ENCODE measurements at regions not wholly inside any gene's neighbourhood (a gene's known extent, or its start where the extent isn't known, plus 50 kb on each side); places are given as distances from the start of the nearest gene placed in this dataset.

DNA sequence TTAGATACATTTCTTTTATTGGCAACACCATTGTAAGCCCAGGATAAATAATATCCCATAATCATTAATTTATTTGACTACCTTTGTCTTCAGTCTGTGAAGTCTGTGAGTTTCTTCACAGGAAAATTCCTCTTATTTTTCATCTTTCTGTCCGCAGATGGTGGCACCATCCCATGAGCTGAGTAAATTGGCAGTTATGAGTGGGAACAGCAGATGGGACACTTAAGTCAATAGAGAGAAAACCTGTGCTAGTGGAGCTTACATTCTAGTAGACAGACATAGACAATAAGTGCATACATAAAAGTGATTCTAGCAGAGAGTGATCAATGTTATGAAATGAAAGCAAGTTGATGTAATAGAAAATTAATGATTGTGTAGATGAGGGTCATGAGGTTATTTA, 638.2 kb upstream of the MIR17HG start:
- CTCF ChIA-PET, result no interaction called here
- H3K9me3 Mint-ChIP-seq, result peaks cover 7% of the 10 kb centered on the region
- no peaks in the 10 kb centered on the region for H3K36me3 Mint-ChIP-seq (ENCODE audit: low read depth)
- H3K4me3 Mint-ChIP-seq, result no peak overlapping the region
- intact Hi-C loops (cut with micrococcal nuclease), result no loop called here
- no peaks in the 10 kb centered on the region for H3K27me3 Mint-ChIP-seq
- no peak for ATAC-seq (ENCODE audit: low read depth)
- no peaks in the 10 kb centered on the region for H3K4me1 Mint-ChIP-seq
- no peak overlapping the region for H3K27ac Mint-ChIP-seq
- POLR2A ChIA-PET, result no interaction called here
- TF ChIP-seq, protein P1, sequence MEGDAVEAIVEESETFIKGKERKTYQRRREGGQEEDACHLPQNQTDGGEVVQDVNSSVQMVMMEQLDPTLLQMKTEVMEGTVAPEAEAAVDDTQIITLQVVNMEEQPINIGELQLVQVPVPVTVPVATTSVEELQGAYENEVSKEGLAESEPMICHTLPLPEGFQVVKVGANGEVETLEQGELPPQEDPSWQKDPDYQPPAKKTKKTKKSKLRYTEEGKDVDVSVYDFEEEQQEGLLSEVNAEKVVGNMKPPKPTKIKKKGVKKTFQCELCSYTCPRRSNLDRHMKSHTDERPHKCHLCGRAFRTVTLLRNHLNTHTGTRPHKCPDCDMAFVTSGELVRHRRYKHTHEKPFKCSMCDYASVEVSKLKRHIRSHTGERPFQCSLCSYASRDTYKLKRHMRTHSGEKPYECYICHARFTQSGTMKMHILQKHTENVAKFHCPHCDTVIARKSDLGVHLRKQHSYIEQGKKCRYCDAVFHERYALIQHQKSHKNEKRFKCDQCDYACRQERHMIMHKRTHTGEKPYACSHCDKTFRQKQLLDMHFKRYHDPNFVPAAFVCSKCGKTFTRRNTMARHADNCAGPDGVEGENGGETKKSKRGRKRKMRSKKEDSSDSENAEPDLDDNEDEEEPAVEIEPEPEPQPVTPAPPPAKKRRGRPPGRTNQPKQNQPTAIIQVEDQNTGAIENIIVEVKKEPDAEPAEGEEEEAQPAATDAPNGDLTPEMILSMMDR (IDR thresholded peaks at IDR 0.05), result no peak
- no peak for DNase-seq

DNA sequence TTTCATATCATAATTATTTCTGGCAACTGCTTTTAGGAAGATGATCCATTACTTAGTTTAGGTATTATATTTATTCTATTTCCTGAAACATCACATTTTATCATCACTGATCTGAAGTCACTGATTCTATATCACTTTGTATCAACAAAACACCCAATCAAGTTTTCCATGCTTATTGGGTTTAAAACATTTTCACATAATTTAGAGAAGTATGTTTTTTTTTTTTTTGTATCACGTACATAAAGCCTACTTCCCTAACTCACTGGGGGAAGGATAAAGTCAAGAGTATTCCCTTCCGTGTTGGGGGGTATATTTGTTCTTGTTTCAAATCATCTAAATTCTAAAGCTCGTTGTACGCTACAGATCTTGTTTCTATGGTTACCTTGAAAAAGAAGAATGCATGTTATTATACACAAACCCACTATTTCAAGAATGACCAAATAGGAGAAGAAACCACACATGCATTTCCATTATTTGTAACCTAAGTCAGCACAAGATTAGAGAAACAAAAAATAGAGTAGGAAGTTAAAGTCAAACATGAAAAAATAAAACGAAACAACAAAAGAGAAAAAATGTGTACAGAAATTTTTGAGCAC, 637.2 kb upstream of the MIR17HG start:
- DNase-seq (no peak), ATAC-seq (ENCODE audit: low read depth) (no peak)
- intact Hi-C loops (cut with micrococcal nuclease), result no loop called here
- CTCF ChIA-PET, result no interaction called here
- no peak overlapping the region for H3K27ac Mint-ChIP-seq
- POLR2A ChIA-PET, result no interaction called here
- no peaks in the 10 kb centered on the region for H3K4me1 Mint-ChIP-seq
- H3K36me3 Mint-ChIP-seq (ENCODE audit: low read depth), result no peaks in the 10 kb centered on the region
- no peaks in the 10 kb centered on the region for H3K27me3 Mint-ChIP-seq
- H3K9me3 Mint-ChIP-seq, result peaks cover 7% of the 10 kb centered on the region
- H3K4me3 Mint-ChIP-seq, result no peak overlapping the region
- TF ChIP-seq, protein P1 (IDR thresholded peaks at IDR 0.05), result no peak

DNA sequence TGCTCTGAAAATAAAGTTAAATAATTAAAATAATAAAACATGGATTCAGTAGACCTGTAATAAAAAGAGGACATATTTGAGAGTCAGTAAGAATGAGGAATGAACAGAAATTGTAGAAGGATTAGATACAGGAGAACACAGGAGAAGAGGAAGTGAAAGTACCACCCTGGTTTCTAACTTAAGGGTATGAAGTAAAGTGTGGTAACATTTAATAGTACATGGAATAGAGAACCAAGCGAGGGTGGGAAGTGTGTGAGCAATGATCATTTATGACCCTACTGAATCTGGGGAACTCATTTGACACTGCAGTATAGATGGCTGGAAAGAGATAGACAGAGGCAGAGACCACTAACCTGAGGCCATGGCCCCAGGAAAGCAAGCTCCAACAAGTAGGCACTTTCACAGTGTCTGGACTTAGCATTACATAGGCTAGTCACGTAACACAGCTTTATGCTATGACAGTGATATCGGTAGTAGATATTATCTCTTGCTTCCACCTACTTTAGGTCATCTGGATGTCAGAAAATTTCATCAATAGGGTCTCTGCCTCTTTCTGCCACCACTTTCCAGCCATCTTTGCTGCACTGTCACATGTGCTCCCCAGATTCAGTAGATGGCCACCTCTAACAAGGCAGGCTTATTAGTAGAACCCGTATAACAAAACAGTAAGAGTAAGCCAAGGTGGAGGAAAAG, 633.9 kb upstream of the MIR17HG start:
- Mint-ChIP-seq H3K4me1 (no peaks in the 10 kb centered on the region), H3K4me3 (no peak overlapping the region), H3K27me3 (no peaks in the 10 kb centered on the region), H3K9me3 (peaks cover 7% of the 10 kb centered on the region), H3K27ac (no peak overlapping the region), H3K36me3 (ENCODE audit: low read depth) (no peaks in the 10 kb centered on the region)
- TF ChIP-seq, protein P1 (IDR thresholded peaks at IDR 0.05), result no peak
- CTCF ChIA-PET, result no interaction called here
- no peak for DNase-seq
- no peak for ATAC-seq (ENCODE audit: low read depth)
- POLR2A ChIA-PET, result no interaction called here
- intact Hi-C loops (cut with micrococcal nuclease), result no loop called here

DNA sequence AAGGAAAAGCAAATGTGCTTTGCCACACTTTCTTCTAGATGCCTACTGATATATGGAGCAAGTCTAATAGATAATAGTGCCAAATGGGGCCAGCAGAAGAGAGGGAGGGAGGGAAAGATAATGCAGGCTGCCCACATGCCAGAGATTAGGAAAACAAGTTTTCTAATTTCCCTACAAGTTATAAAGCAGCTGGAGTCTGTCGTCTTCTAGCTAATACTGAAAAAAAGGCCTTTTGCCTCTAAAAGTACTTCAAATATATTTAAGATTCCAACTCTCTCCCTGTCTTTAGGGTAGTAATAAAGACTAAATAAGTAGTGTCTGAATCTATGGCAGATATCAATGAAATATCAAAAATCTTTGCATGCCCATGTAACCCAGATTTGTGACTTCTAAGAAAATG, 632.0 kb upstream of the MIR17HG start:
- H3K4me3 Mint-ChIP-seq, result no peak overlapping the region
- ChIA-PET CTCF (no interaction called here), POLR2A (no interaction called here)
- DNase-seq (no peak), ATAC-seq (ENCODE audit: low read depth) (no peak)
- TF ChIP-seq, protein P1 (IDR thresholded peaks at IDR 0.05), result no peak
- H3K36me3 Mint-ChIP-seq (ENCODE audit: low read depth), result no peaks in the 10 kb centered on the region
- peaks cover 9% of the 10 kb centered on the region for H3K9me3 Mint-ChIP-seq
- no peaks in the 10 kb centered on the region for H3K27me3 Mint-ChIP-seq
- no peak overlapping the region for H3K27ac Mint-ChIP-seq
- intact Hi-C loops (cut with micrococcal nuclease), result no loop called here
- H3K4me1 Mint-ChIP-seq, result no peaks in the 10 kb centered on the region

DNA sequence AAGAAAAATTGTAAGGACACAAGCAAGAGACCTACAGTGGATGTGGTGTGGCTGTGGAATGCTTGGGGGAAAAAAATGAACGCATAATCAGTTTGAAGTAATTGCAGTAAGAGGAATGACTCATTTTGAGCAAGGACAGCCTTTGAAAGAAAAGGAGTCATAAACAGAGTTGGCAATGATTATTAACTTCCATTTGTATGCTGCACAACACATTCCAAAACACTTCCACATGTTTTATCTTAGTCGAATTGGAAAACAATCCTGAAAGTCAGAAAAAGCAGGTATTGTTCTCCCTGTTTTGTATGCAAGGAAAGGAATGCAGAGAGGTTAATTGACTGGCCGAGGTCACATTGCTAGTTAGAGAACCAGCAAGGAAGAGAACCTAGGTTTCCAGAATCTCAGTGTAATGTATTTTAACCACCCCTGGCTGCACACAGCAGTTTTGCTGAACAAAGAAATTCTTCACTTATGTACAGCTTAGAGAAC, 630.0 kb upstream of the MIR17HG start:
- intact Hi-C loops (cut with micrococcal nuclease), result no loop called here
- TF ChIP-seq, protein P1 (IDR thresholded peaks at IDR 0.05), result no peak
- no peaks in the 10 kb centered on the region for H3K36me3 Mint-ChIP-seq (ENCODE audit: low read depth)
- H3K27me3 Mint-ChIP-seq, result no peaks in the 10 kb centered on the region
- H3K27ac Mint-ChIP-seq, result no peak overlapping the region
- ChIA-PET POLR2A (no interaction called here), CTCF (no interaction called here)
- no peaks in the 10 kb centered on the region for H3K4me1 Mint-ChIP-seq
- no peak overlapping the region for H3K4me3 Mint-ChIP-seq
- no peak for ATAC-seq (ENCODE audit: low read depth)
- H3K9me3 Mint-ChIP-seq, result peaks cover 10% of the 10 kb centered on the region
- DNase-seq, result no peak
